SK-N-SH (cell line): ENCODE measurements at regions not wholly inside any gene's neighbourhood (a gene's known extent, or its start where the extent isn't known, plus 50 kb on each side); places are given as distances from the start of the nearest gene placed in this dataset.

Experiments used
- TAF1 ChIP-seq: IDR thresholded peaks from 2 replicates; pipeline ENCODE4 v1.6.1; 2012; ENCODE audit warnings: low read depth, mild to moderate bottlenecking, low read length, moderate library complexity, borderline replicate concordance
- TF ChIP-seq, protein P1 (sequence below): fragments of 200-600 bp; sonication (generic); IDR thresholded peaks from 2 replicates; pipeline ENCODE4 v1.6.1; 2017; ENCODE audit warnings: antibody characterized with exemption, mild to moderate bottlenecking, moderate library complexity

DNA sequence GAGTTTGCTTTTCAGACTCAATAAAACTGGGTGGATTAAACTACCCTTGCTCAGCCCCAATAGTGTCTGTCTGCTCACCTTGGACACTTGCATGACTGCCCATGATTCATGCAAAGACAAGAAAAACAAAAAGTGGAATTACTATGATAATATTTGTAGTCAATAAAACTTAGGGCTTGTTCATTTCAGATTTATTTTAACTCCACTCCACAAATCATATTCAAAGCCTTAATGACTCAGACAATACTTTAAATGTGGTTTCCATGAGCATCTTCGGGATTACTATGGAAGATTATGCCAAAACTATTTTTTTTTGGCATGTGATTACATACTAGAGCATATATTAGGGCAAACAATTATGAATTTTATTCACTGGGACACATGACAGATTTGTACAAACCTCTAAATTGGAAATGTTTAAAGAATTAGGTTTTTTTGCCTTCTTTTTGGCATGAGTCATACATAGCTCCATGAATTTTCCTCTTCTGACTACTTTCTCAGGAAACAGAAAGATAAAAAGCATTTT, 468.9 kb downstream of the ACTL7B start:
- TF ChIP-seq, protein P1, sequence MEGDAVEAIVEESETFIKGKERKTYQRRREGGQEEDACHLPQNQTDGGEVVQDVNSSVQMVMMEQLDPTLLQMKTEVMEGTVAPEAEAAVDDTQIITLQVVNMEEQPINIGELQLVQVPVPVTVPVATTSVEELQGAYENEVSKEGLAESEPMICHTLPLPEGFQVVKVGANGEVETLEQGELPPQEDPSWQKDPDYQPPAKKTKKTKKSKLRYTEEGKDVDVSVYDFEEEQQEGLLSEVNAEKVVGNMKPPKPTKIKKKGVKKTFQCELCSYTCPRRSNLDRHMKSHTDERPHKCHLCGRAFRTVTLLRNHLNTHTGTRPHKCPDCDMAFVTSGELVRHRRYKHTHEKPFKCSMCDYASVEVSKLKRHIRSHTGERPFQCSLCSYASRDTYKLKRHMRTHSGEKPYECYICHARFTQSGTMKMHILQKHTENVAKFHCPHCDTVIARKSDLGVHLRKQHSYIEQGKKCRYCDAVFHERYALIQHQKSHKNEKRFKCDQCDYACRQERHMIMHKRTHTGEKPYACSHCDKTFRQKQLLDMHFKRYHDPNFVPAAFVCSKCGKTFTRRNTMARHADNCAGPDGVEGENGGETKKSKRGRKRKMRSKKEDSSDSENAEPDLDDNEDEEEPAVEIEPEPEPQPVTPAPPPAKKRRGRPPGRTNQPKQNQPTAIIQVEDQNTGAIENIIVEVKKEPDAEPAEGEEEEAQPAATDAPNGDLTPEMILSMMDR: no peak
- TF ChIP-seq TAF1: no peak
